Peyer's patch (tissue), 4 donors: ENCODE measurements at regions not wholly inside any gene's neighbourhood (a gene's known extent, or its start where the extent isn't known, plus 50 kb on each side); places are given as distances from the start of the nearest gene placed in this dataset.

Experiments used
- POLR2A ChIP-seq, 2 donors: fragments of 450-650 bp; IDR thresholded peaks; one replicate each; pipeline ENCODE4 v1.5.1; 2017; ENCODE audit warnings: antibody characterized with exemption in 2 of 2, mild to moderate bottlenecking in 2 of 2, moderate library complexity in 2 of 2
- TF ChIP-seq, protein P1 (sequence below), 6 experiments: fragments of 450-650 bp in 4 of 6; fragments of 200-600 bp in 2 of 6; sonication (generic) in 1 of 6; IDR thresholded peaks; one replicate each; pipeline ENCODE4 v1.5.1; 2017 to 2019; ENCODE audit warnings: antibody characterized with exemption in 6 of 6, mild to moderate bottlenecking in 3 of 6, moderate library complexity in 1 of 6

DNA sequence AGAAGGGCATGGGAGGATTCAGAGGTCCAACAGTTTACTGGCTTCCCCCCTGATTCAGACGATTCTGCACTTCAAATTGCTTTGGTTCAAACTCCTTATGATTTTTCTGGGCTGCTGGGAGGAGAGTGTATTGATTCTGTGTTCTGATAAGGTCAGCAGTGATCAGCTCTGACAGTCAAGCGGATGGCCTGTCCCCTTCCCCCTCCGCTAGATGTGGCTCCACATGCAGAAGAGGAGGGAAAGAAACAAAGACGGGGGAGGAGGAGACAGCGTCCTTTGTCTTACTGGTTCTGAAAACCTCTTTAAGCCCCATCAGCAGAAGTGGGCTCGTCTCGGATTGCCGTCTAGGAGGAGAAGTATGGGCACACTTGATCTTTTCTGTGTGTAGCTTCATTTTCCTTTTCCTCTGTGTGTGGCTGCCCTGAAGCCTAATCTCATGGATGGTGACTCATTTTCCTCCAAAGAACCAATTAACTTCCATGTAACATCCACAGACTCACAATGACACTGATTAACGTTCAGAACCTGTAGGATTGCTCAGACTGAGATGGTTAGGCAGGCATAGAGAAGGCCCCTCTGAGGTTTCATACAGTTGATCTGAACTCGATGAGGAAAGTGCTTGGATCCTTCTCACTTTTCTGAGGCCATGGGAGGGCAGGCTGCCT is 162.4 kb upstream of the PPP2R3A start:
- TF ChIP-seq, protein P1, sequence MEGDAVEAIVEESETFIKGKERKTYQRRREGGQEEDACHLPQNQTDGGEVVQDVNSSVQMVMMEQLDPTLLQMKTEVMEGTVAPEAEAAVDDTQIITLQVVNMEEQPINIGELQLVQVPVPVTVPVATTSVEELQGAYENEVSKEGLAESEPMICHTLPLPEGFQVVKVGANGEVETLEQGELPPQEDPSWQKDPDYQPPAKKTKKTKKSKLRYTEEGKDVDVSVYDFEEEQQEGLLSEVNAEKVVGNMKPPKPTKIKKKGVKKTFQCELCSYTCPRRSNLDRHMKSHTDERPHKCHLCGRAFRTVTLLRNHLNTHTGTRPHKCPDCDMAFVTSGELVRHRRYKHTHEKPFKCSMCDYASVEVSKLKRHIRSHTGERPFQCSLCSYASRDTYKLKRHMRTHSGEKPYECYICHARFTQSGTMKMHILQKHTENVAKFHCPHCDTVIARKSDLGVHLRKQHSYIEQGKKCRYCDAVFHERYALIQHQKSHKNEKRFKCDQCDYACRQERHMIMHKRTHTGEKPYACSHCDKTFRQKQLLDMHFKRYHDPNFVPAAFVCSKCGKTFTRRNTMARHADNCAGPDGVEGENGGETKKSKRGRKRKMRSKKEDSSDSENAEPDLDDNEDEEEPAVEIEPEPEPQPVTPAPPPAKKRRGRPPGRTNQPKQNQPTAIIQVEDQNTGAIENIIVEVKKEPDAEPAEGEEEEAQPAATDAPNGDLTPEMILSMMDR (IDR thresholded peaks at IDR 0.05) = no peak
- no peak for TF ChIP-seq POLR2A (IDR thresholded peaks at IDR 0.05)
